ENCODE measurements at regions not wholly inside any gene's neighbourhood (a gene's known extent, or its start where the extent isn't known, plus 50 kb on each side); places are given as distances from the start of the nearest gene placed in this dataset.

DNA sequence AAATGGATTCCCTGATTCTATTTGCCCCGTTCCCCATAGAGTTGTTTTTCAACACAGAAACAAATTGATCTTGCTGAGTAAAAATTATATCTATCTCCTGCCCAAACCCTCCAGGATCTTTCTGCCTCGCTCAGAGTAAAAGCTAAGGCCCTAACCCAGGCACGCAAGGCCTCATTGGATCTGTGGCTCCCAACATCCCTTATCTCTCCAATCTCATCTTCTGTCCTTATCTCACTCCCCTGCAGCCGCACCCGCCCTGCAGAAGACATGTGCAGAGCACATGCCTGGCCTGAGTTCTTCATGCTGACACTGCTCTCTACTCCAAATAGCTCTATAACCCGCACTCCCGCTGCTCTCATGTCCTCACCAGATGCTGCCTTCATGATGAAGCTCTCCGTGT is 543.8 kb upstream of the ZFP42 start:
- no peaks in the 10 kb centered on the region for H3K27me3 ChIP-seq (ENCODE audit: control insufficient read depth in 2 of 2, insufficient read depth in 1 of 2, low read length in 1 of 2)
- no peak overlapping the region for H3K27ac ChIP-seq (ENCODE audit: low read depth in 1 of 2, low read length in 1 of 2)
- no peaks in the 10 kb centered on the region for H3K36me3 ChIP-seq (ENCODE audit: control insufficient read depth in 2 of 2, insufficient read depth in 2 of 2, low read length in 1 of 2)
- H3K4me3 ChIP-seq (ENCODE audit: low read length in 2 of 2): no peak overlapping the region
- H3K4me1 ChIP-seq (ENCODE audit: control insufficient read depth in 2 of 2, insufficient read depth in 2 of 2, low read length in 2 of 2): no peaks in the 10 kb centered on the region
- WGBS: 93% methylated on average over 8 of the region's 8 CpGs
- H3K9me3 ChIP-seq (ENCODE audit: control insufficient read depth in 2 of 2, insufficient read depth in 1 of 2, low read length in 1 of 2): no peaks in the 10 kb centered on the region
- no peak for DNase-seq (ENCODE audit: low read depth in 6 of 9, low spot score in 9 of 9)

DNA sequence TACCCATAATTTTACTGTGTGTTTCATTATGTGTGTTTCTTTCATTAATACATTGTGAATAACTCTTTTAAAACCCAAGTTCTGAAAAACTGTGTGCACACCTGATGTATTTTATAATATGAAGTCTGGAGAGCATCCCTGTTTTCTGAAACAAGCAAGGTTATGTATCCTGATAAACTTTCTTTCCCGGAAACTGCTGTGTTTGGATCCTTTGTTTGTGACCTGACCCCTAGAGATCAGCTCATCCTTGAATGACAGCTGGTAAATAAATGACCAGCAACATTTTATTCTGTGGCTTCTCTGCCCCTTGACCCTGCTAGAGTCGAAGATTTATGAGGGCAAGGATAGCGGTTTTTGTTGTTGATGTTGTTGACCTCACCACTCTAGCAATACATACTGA is 535.6 kb upstream of the ZFP42 start:
- Histone ChIP-seq H3K9me3 (ENCODE audit: control insufficient read depth in 2 of 2, insufficient read depth in 1 of 2, low read length in 1 of 2) (no peaks in the 10 kb centered on the region), H3K27ac (ENCODE audit: low read depth in 1 of 2, low read length in 1 of 2) (no peak overlapping the region), H3K4me1 (ENCODE audit: control insufficient read depth in 2 of 2, insufficient read depth in 2 of 2, low read length in 2 of 2) (no peaks in the 10 kb centered on the region), H3K36me3 (ENCODE audit: control insufficient read depth in 2 of 2, insufficient read depth in 2 of 2, low read length in 1 of 2) (no peaks in the 10 kb centered on the region), H3K27me3 (ENCODE audit: control insufficient read depth in 2 of 2, insufficient read depth in 1 of 2, low read length in 1 of 2) (no peaks in the 10 kb centered on the region), H3K4me3 (ENCODE audit: low read length in 2 of 2) (no peak overlapping the region)
- WGBS: 86% methylated on average over 3 of the region's 3 CpGs
- DNase-seq (ENCODE audit: low read depth in 6 of 9, low spot score in 9 of 9): no peak

DNA sequence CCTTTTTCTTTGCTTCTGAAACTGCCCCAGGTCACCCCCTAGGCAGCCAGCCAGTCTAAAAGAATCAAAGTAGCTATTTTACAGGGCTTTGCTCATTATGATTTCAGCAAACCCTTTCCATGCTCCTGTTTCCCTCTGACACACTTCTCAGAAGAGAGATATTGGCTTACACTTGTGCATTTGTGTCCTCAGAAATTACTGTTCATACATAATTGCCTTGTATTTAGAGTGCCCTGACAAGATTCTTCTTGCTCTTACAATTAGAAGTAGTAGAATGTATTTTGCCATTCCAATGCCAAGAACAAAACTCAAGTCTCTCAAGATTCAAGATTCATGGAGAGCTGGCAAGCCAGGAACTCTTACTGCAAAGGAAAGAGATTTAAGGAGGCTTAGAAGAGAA is 531.0 kb upstream of the ZFP42 start:
- Histone ChIP-seq H3K27me3 (ENCODE audit: control insufficient read depth in 2 of 2, insufficient read depth in 1 of 2, low read length in 1 of 2) (no peaks in the 10 kb centered on the region), H3K9me3 (ENCODE audit: control insufficient read depth in 2 of 2, insufficient read depth in 1 of 2, low read length in 1 of 2) (no peaks in the 10 kb centered on the region), H3K4me3 (ENCODE audit: low read length in 2 of 2) (no peak overlapping the region), H3K4me1 (ENCODE audit: control insufficient read depth in 2 of 2, insufficient read depth in 2 of 2, low read length in 2 of 2) (no peaks in the 10 kb centered on the region), H3K27ac (ENCODE audit: low read depth in 1 of 2, low read length in 1 of 2) (no peak overlapping the region), H3K36me3 (ENCODE audit: control insufficient read depth in 2 of 2, insufficient read depth in 2 of 2, low read length in 1 of 2) (no peaks in the 10 kb centered on the region)
- no peak for DNase-seq (ENCODE audit: low read depth in 6 of 9, low spot score in 9 of 9)

DNA sequence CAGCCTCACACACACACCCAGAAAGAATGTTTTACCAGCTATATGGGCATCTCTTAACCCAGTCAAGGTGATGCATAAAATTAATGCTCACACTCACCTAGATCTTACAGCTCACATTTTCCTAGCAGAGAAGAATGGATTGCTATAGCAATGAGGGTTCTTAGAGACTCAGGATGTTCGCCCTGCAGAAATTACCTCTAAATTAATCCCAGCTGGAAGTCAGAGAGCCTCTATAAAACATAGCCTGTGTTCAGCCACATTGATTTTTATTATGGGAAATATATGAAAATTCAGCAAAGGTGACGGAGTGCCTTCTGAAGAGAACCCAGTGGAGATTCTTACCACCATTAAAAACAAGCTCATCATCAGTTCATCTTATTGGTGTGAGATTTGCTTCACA is 528.3 kb upstream of the ZFP42 start:
- H3K4me1 ChIP-seq (ENCODE audit: control insufficient read depth in 2 of 2, insufficient read depth in 2 of 2, low read length in 2 of 2): no peaks in the 10 kb centered on the region
- 94% methylated on average over 2 of the region's 2 CpGs for WGBS
- no peak overlapping the region for H3K27ac ChIP-seq (ENCODE audit: low read depth in 1 of 2, low read length in 1 of 2)
- no peak overlapping the region for H3K4me3 ChIP-seq (ENCODE audit: low read length in 2 of 2)
- no peaks in the 10 kb centered on the region for H3K27me3 ChIP-seq (ENCODE audit: control insufficient read depth in 2 of 2, insufficient read depth in 1 of 2, low read length in 1 of 2)
- H3K9me3 ChIP-seq (ENCODE audit: control insufficient read depth in 2 of 2, insufficient read depth in 1 of 2, low read length in 1 of 2): peaks cover 0 to 1% of the 10 kb centered on the region in 2 donors
- H3K36me3 ChIP-seq (ENCODE audit: control insufficient read depth in 2 of 2, insufficient read depth in 2 of 2, low read length in 1 of 2): no peaks in the 10 kb centered on the region
- no peak for DNase-seq (ENCODE audit: low read depth in 6 of 9, low spot score in 9 of 9)

DNA sequence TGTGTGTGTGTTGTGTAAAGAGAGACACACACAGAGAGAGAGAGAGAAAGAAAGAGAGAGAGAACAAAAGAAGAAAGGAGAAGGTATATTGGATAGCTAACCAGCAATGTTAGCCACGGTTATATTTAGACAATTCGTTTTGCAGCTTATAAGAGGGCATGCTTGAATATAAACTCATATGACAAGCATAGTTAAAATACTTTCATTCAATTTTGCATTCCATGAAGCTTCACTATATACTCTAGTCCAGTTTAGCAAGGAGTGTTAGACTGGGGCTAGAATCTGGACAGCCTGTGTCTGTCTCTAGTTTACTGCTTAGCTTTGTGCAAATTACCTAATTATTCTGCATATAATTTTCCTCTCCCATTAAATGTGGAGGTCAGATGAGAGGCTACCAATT is 525.9 kb upstream of the ZFP42 start:
- no peaks in the 10 kb centered on the region for H3K4me1 ChIP-seq (ENCODE audit: control insufficient read depth in 2 of 2, insufficient read depth in 2 of 2, low read length in 2 of 2)
- no peak overlapping the region for H3K27ac ChIP-seq (ENCODE audit: low read depth in 1 of 2, low read length in 1 of 2)
- peaks cover 0 to 1% of the 10 kb centered on the region in 2 donors for H3K9me3 ChIP-seq (ENCODE audit: control insufficient read depth in 2 of 2, insufficient read depth in 1 of 2, low read length in 1 of 2)
- H3K4me3 ChIP-seq (ENCODE audit: low read length in 2 of 2): no peak overlapping the region
- H3K36me3 ChIP-seq (ENCODE audit: control insufficient read depth in 2 of 2, insufficient read depth in 2 of 2, low read length in 1 of 2): no peaks in the 10 kb centered on the region
- no peaks in the 10 kb centered on the region for H3K27me3 ChIP-seq (ENCODE audit: control insufficient read depth in 2 of 2, insufficient read depth in 1 of 2, low read length in 1 of 2)
- WGBS: 91% methylated on average over 2 of the region's 2 CpGs
- no peak for DNase-seq (ENCODE audit: low read depth in 6 of 9, low spot score in 9 of 9)

DNA sequence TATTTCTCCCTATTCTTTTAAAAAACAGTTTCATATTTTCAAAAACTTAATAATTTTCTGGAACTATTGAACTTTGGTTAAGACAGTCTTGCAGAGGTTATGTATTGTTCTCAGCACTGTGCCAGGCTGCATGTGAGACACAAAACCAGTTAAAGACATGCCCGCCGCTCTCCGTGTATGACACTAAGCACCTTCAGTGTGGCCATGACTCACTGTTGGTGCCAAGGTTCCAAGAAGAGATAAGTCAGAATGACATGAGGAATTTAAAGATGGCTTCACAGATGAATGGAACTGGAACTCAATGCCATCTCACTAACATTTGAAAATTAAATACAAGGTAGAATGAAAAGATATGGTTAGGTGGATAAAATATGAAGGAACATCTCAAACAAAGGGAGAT is 525.5 kb upstream of the ZFP42 start:
- no peaks in the 10 kb centered on the region for H3K27me3 ChIP-seq (ENCODE audit: control insufficient read depth in 2 of 2, insufficient read depth in 1 of 2, low read length in 1 of 2)
- DNase-seq (ENCODE audit: low read depth in 6 of 9, low spot score in 9 of 9): no peak
- no peak overlapping the region for H3K27ac ChIP-seq (ENCODE audit: low read depth in 1 of 2, low read length in 1 of 2)
- no peaks in the 10 kb centered on the region for H3K4me1 ChIP-seq (ENCODE audit: control insufficient read depth in 2 of 2, insufficient read depth in 2 of 2, low read length in 2 of 2)
- H3K4me3 ChIP-seq (ENCODE audit: low read length in 2 of 2): no peak overlapping the region
- WGBS: 97% methylated on average over 3 of the region's 3 CpGs
- H3K36me3 ChIP-seq (ENCODE audit: control insufficient read depth in 2 of 2, insufficient read depth in 2 of 2, low read length in 1 of 2): no peaks in the 10 kb centered on the region
- H3K9me3 ChIP-seq (ENCODE audit: control insufficient read depth in 2 of 2, insufficient read depth in 1 of 2, low read length in 1 of 2): peaks cover 0 to 1% of the 10 kb centered on the region in 2 donors

DNA sequence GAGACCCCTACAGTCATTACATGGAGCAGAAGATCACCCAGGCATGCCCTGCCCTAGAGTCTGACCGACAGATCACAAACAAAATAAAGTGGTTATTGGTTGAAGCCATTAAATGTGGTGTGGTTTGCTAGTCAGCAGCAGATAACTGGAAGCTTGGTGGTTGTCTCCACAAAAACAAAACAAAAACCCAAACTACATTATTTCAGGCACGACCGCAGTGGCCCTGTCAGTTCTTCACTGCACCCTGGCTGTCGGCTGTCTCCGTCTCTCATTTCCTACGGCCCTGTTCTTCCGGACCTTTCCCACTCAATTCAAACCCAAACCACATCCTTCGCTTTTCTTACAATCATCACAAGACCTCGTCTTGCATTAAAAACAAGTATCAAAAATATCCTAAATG is 521.3 kb upstream of the ZFP42 start:
- no peaks in the 10 kb centered on the region for H3K36me3 ChIP-seq (ENCODE audit: control insufficient read depth in 2 of 2, insufficient read depth in 2 of 2, low read length in 1 of 2)
- H3K9me3 ChIP-seq (ENCODE audit: control insufficient read depth in 2 of 2, insufficient read depth in 1 of 2, low read length in 1 of 2): peaks cover 0 to 1% of the 10 kb centered on the region in 2 donors
- H3K27ac ChIP-seq (ENCODE audit: low read depth in 1 of 2, low read length in 1 of 2): no peak overlapping the region
- no peaks in the 10 kb centered on the region for H3K27me3 ChIP-seq (ENCODE audit: control insufficient read depth in 2 of 2, insufficient read depth in 1 of 2, low read length in 1 of 2)
- WGBS: 72% methylated on average over 9 of the region's 9 CpGs
- H3K4me1 ChIP-seq (ENCODE audit: control insufficient read depth in 2 of 2, insufficient read depth in 2 of 2, low read length in 2 of 2): peaks cover 0 to 2% of the 10 kb centered on the region in 2 donors
- H3K4me3 ChIP-seq (ENCODE audit: low read length in 2 of 2): no peak overlapping the region
- DNase-seq (ENCODE audit: low read depth in 6 of 9, low spot score in 9 of 9): no peak

DNA sequence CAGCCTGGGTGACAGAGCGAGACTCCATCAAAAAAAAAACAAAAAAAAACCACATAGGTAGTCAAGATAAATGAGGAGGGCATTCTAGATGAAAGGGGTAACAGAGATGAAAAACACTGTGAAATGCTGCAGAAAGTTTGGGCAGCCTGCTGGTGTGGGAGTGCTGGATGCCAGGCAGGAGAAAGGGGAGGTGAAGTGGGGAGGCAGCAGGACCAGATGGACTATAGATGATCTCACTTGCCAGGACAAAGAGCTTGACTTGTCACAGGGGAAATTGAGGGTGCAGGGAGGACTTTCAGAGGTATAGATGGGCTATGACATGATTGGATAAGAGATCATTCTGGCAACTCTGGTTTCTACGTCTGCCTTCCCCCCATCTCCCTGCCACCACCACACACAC is 519.7 kb upstream of the ZFP42 start:
- no peaks in the 10 kb centered on the region for H3K9me3 ChIP-seq (ENCODE audit: control insufficient read depth in 2 of 2, insufficient read depth in 1 of 2, low read length in 1 of 2)
- no peak for DNase-seq (ENCODE audit: low read depth in 6 of 9, low spot score in 9 of 9)
- H3K4me3 ChIP-seq (ENCODE audit: low read length in 2 of 2): no peak overlapping the region
- H3K27me3 ChIP-seq (ENCODE audit: control insufficient read depth in 2 of 2, insufficient read depth in 1 of 2, low read length in 1 of 2): no peaks in the 10 kb centered on the region
- no peaks in the 10 kb centered on the region for H3K36me3 ChIP-seq (ENCODE audit: control insufficient read depth in 2 of 2, insufficient read depth in 2 of 2, low read length in 1 of 2)
- H3K4me1 ChIP-seq (ENCODE audit: control insufficient read depth in 2 of 2, insufficient read depth in 2 of 2, low read length in 2 of 2): peaks cover 0 to 2% of the 10 kb centered on the region in 2 donors
- WGBS: 94% methylated on average over 2 of the region's 2 CpGs
- no peak overlapping the region for H3K27ac ChIP-seq (ENCODE audit: low read depth in 1 of 2, low read length in 1 of 2)

DNA sequence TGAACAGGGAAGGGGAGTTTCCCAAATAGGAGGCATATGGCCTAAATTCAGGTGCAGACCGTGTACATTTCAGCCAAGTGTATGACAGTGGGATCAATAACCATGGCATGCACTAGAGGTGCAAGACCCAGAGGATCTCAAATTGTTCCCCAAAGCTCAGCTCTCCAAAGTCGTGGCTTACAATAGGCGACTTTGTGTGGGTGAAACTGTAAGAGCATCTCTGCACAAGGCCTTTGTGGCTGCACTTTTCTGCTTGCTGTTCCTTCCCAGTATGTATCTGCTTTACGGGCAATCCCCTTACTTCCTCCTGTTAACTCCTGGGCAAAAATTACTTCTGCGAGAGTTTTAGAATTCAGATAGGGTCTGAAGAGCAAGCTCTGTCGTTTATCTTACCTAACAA is 518.3 kb upstream of the ZFP42 start:
- H3K36me3 ChIP-seq (ENCODE audit: control insufficient read depth in 2 of 2, insufficient read depth in 2 of 2, low read length in 1 of 2): no peaks in the 10 kb centered on the region
- no peak overlapping the region for H3K27ac ChIP-seq (ENCODE audit: low read depth in 1 of 2, low read length in 1 of 2)
- no peaks in the 10 kb centered on the region for H3K9me3 ChIP-seq (ENCODE audit: control insufficient read depth in 2 of 2, insufficient read depth in 1 of 2, low read length in 1 of 2)
- no peaks in the 10 kb centered on the region for H3K27me3 ChIP-seq (ENCODE audit: control insufficient read depth in 2 of 2, insufficient read depth in 1 of 2, low read length in 1 of 2)
- peaks cover 0 to 2% of the 10 kb centered on the region in 2 donors for H3K4me1 ChIP-seq (ENCODE audit: control insufficient read depth in 2 of 2, insufficient read depth in 2 of 2, low read length in 2 of 2)
- H3K4me3 ChIP-seq (ENCODE audit: low read length in 2 of 2): no peak overlapping the region
- DNase-seq (ENCODE audit: low read depth in 6 of 9, low spot score in 9 of 9): no peak
- 74% methylated on average over 6 of the region's 6 CpGs for WGBS

Measured in thymus (tissue), 11 donors.